ENCODE measurements at regions not wholly inside any gene's neighbourhood (a gene's known extent, or its start where the extent isn't known, plus 50 kb on each side); places are given as distances from the start of the nearest gene placed in this dataset.

DNA sequence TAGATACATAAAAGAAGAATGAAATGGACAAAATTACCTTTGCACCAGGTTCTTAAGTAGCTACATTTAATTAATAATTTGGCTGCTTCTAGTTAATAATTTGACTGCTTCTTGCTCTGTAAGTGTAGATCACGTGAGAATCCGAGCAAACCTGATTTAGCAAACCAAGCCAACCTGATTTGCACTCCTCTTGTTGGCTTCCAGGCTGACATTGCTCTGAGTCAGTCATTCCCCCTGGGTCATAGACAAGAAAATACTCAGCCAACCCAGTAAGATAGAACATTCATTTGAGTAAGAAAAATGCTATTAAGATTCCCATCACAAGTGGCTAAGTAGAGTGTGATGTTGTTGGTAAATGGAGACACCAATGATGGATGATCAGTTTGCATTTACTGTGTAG, 304.1 kb downstream of the C11orf87 start:
- TF ChIP-seq, protein P1, sequence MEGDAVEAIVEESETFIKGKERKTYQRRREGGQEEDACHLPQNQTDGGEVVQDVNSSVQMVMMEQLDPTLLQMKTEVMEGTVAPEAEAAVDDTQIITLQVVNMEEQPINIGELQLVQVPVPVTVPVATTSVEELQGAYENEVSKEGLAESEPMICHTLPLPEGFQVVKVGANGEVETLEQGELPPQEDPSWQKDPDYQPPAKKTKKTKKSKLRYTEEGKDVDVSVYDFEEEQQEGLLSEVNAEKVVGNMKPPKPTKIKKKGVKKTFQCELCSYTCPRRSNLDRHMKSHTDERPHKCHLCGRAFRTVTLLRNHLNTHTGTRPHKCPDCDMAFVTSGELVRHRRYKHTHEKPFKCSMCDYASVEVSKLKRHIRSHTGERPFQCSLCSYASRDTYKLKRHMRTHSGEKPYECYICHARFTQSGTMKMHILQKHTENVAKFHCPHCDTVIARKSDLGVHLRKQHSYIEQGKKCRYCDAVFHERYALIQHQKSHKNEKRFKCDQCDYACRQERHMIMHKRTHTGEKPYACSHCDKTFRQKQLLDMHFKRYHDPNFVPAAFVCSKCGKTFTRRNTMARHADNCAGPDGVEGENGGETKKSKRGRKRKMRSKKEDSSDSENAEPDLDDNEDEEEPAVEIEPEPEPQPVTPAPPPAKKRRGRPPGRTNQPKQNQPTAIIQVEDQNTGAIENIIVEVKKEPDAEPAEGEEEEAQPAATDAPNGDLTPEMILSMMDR (conservative IDR thresholded peaks at IDR 0.05; ENCODE audit: low read depth, low read length), result no peak
- no peak overlapping the region for H3K4me3 ChIP-seq (ENCODE audit: low read length)
- no peak for DNase-seq (ENCODE audit: low read depth)

DNA sequence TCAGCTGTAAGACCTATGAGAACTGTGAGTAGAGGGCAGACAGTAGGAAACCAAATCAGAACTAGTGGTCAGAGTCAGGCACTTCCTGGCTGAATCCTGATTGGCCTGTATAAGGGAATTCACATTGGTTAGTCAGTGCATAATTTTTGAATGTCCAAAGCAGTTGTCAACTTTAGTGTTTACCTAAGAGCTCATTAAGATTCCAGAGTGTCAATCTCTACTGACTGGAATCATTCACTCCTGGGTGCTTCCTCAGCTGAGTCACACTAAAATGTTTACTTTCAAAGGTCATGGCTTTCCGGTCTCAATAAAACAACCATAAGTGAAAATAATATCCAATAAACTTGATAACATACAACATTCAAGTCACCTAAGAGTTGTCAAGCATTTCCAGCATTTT, 306.1 kb downstream of the C11orf87 start:
- H3K4me3 ChIP-seq (ENCODE audit: low read length), result no peak overlapping the region
- TF ChIP-seq, protein P1 (conservative IDR thresholded peaks at IDR 0.05; ENCODE audit: low read depth, low read length), result no peak
- no peak for DNase-seq (ENCODE audit: low read depth)

DNA sequence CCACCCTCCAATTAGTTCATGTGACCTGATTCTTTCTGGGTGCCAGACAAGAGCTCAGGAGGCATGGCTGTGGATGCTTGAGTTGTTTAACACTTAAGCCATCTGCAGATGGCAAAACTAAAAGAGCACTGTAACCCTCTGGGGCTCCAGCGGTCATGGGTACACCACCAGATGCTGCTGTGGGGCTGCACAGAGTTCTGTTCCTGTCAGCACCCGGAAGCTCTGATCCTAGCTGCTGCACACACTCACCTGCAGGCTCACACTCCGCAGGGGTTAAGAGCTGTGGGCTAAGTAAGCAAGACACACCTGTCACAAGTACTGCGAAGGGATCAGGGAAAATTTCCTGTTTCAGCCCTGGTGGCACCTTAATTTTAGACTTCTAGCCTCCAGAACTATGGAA, 307.8 kb downstream of the C11orf87 start:
- TF ChIP-seq, protein P1 (conservative IDR thresholded peaks at IDR 0.05; ENCODE audit: low read depth, low read length), result no peak
- no peak for DNase-seq (ENCODE audit: low read depth)
- no peak overlapping the region for H3K4me3 ChIP-seq (ENCODE audit: low read length)

DNA sequence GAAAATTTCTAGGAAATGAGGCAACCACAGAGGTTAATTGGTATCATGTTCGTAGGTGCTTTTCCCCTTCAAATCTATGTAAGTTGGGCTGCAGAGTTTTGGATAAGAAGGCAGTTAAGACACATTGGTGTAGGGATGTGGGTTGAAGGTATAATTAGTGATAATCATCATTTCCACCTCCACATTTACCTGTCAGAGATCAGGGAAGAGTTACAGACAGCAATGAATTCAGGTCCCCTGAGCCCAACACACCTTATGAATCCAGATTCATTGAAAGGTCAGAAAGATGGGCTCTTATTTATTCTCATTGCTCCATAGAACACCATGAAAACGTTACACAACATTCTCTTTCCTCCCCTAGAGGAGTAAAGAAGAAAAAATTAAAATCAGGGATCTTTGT, 308.7 kb downstream of the C11orf87 start:
- no peak for DNase-seq (ENCODE audit: low read depth)
- H3K4me3 ChIP-seq (ENCODE audit: low read length), result no peak overlapping the region
- TF ChIP-seq, protein P1 (conservative IDR thresholded peaks at IDR 0.05; ENCODE audit: low read depth, low read length), result no peak

DNA sequence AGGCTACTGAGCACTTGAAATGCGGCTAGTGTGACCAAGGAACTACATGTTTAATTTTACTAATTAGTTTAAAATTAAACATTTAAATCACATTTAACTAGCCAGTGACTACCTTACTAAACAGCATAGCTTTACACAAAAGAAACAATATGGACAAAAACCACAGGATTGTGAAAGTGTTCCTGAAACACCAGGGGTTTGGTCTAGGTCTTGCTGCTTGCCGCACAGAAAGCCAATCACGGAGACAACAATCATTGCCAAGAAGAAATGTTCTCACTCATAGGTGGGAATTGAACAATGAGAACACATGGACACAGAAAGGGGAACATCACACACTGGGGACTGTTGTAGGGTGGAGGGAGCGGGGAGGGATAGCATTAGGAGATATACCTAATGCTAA, 309.5 kb downstream of the C11orf87 start:
- TF ChIP-seq, protein P1 (conservative IDR thresholded peaks at IDR 0.05; ENCODE audit: low read depth, low read length), result no peak
- no peak overlapping the region for H3K4me3 ChIP-seq (ENCODE audit: low read length)
- no peak for DNase-seq (ENCODE audit: low read depth)

DNA sequence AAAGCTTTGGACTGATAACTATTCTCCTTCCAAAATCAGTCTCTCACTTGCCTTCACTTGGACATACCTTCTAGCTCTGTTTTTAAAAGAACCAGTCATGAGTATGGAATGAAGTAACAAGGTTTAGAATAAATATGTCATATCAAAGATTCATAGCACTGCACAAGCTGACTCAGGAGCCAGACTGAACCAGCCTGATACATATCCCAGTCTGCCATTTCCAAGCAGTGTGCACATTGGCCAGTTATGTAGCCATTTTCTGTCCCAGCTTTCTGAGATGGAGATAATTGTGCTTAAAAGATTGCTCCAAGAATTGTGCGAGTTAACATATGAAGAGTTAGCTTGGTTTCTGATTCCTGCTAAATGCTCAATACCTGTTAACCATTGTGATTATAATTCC, 311.3 kb downstream of the C11orf87 start:
- DNase-seq (ENCODE audit: low read depth), result no peak
- TF ChIP-seq, protein P1 (conservative IDR thresholded peaks at IDR 0.05; ENCODE audit: low read depth, low read length), result no peak
- no peak overlapping the region for H3K4me3 ChIP-seq (ENCODE audit: low read length)

DNA sequence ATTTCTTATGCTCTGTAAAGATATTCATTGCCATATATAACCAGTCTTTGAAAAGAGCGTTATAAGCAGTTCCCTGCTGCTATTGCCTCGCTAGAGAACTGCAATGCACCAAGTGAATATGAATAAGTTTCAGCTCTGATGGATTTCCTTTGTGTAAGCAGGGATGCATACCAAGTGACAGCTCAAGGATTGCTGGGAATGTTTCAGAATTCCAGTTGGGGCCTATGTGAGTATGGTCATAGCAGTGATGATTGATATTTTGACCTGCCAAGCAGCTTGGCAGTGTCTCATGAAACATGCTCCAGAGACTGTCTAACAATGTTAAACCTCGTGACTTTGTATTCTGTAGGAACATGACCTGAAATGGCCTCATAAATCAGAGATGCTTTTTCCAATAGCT, 312.6 kb downstream of the C11orf87 start:
- no peak for DNase-seq (ENCODE audit: low read depth)
- no peak overlapping the region for H3K4me3 ChIP-seq (ENCODE audit: low read length)
- TF ChIP-seq, protein P1 (conservative IDR thresholded peaks at IDR 0.05; ENCODE audit: low read depth, low read length), result no peak

All from retinal pigment epithelial cell (primary cell).